HG03342 (cell line): ENCODE measurements at regions not wholly inside any gene's neighbourhood (a gene's known extent, or its start where the extent isn't known, plus 50 kb on each side); places are given as distances from the start of the nearest gene placed in this dataset.
"Not testable (repeated sequence)": the region's sequence is repeated elsewhere in the genome, so short reads cannot be mapped to it uniquely, and the experiment has no call there.

Source experiments
- ATAC-seq: cut with Tn5 transposase; IDR thresholded peaks from one replicate; pipeline ENCODE4 v1.9.1; 2021; ENCODE audit warnings: mild to moderate bottlenecking, moderate library complexity; ENCODE audit not compliant: unreplicated experiment

- not testable (repeated sequence) for ATAC-seq
Observed at GRCh38 chrX:144188489-144188888, 304.6 kb downstream of the UBE2NL start.

- ATAC-seq, result not testable (repeated sequence)
Observed at GRCh38 chrX:144197057-144197456, 313.2 kb downstream of the UBE2NL start.

DNA sequence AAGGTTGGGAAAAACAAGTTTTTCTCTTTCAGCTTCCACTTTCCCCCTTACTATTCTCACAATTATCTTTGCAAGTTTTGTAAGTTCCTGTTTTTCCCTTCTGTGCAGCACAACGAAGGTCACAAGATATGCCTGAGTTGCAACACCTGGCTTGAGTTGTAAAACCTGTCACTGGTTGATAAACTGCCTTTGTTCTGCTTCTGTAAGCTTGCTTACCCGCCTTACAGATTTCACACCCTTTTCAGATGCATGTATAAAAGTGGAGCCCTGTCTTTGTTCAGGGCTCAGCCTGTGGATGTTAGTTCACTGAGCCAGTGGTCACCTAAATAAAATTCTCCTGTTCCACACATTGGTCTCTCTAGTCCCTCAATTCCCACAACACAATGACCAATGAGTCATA, 318.9 kb downstream of the UBE2NL start:
- ATAC-seq, result not testable (repeated sequence)

DNA sequence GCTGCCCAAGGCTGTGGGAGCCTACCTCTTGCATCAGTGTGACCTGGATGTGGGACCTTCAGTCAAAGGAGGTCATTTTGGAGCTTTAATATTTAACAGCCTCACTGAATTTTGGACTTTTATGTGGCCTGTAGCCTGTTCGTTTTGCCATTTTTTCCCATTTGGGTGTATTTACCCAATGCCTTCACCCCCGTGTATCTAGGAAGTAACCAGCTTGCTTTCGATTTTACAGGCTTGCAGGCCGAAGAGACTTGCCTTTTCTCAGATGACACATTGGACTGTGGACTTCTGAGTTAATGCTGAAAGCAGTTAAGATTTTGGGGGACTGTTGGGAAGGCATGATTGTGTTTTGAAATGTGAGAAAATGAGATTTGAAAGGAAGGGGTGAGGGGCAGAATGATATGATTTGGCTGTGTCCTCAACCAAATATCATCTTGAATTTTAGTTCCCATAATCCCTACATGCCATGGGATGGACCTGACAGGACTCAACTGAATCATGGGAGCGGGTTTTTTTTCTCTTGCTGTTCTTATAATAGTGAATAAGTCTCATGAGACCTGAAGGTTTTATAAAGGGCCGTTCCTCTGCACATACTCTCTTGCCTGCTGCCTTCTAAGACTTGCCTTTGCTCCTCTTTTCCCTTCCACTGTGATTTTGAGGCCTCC, 324.6 kb downstream of the UBE2NL start:
- not testable (repeated sequence) for ATAC-seq

DNA sequence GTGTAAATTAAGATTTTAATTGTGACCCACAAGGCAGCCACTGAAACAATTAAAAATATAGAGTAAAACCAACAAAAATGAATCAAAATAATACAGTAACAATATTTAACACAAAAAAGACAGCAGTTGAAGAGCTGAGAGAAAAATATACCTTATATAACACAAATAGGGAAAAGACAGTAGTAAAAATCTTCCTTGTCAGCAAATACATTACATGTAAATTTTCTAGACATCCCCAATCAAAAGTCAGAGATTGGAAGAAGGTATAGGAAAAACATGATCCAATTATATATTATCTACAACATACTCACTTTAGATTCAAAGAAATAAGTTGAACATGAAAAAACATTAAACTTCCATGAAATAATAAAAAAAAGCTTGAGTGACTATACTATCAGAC, 330.8 kb downstream of the UBE2NL start:
- ATAC-seq, result no peak

GRCh38 chrX:144219035-144219434, 335.2 kb downstream of the UBE2NL start:
- no peak for ATAC-seq

DNA sequence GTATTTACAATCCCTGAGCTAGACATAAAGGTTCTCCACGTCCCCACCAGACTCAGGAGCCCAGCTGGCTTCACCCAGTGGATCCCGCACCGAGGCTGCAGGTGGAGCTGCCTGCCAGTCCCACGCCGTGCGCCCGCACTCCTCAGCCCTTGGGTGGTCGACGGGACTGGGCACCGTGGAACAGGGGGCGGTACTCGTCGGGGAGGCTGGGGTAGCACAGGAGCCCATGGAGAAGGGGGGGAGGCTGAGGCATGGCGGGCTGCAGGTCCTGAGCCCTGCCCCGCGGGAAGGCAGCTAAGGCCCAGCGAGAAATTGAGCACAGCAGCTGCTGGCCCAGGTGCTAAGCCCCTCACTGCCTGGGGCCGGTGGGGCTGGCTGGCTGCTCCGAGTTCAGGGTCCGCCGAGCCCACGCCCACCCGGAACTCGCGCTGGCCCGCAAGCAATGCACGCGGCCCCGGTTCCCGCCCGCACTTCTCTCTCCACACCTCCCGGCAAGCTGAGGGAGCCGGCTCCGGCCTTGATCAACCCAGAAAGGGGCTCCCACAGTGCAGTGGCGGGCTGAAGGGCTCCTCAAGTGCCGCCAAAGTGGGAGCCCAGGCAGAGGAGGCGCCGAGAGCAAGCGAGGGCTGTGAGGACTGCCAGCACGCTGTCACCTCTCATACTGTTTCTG, 347.4 kb downstream of the UBE2NL start:
- ATAC-seq, result not testable (repeated sequence)

DNA sequence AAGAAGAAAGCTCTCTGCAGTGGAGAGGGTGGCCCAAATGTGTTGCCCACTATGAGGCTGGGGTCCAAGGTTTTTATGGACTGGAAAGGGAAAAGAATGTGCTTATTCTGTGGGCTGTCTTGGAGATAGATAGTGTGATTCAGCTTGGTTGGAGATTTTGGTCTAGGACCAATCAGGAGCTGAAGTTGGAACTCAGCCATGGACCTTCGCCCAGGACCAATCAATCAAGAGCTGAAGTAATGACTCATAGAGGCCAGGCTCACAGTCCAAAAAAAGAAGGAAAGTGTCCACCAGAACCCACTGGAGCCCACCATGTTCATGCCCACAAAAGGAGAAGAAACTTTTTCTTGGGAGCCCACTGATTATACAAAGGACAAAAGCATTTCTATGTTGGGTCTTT, 369.5 kb downstream of the UBE2NL start:
- no peak for ATAC-seq

GRCh38 chrX:144259054-144259453, 375.2 kb downstream of the UBE2NL start:
- ATAC-seq, result no peak

GRCh38 chrX:144265641-144266040, 381.8 kb downstream of the UBE2NL start:
- ATAC-seq, result no peak

- ATAC-seq, result no peak
Observed at GRCh38 chrX:144275367-144275766, 391.5 kb downstream of the UBE2NL start.

DNA sequence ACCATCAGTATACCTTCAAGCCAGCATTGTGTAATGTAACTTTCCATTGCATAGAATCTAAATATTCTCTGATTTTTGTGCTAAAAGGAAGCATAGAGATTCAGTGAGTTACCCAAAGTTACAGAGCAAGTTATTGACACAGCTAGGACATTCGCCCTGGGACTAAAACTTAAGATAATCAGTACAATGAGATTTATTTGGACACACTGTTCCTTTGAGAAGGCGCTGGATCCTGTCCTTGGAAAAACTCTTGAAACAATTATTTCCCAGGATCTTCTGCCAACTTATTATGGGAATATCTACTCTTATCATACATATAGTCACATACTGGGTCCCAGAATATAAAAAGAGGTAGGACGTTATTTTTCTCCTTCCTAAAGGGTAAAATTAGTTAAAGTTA, 392.0 kb downstream of the UBE2NL start:
- no peak for ATAC-seq

DNA sequence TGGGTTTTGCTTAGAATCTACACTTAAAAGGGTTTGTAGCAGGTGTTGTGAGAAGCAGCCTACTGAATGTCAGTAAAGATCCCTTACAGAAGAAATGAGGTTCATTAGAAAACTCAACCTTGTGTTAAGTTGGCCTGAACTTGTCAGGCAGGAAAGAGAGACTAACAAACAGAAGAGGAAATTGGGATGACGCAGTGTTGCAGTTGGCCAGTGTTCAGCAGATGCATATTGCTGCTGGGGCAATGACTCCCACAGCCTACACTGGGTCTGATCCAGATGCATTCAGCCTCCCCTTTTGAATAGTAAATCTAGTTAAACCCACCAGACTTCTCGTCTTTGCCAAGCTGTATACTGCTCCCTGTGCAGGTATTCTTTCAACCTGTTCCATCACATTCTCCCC, 409.4 kb downstream of the UBE2NL start:
- no peak for ATAC-seq

- ATAC-seq, result no peak
Observed at GRCh38 chrX:144295921-144296320, 412.1 kb downstream of the UBE2NL start.

DNA sequence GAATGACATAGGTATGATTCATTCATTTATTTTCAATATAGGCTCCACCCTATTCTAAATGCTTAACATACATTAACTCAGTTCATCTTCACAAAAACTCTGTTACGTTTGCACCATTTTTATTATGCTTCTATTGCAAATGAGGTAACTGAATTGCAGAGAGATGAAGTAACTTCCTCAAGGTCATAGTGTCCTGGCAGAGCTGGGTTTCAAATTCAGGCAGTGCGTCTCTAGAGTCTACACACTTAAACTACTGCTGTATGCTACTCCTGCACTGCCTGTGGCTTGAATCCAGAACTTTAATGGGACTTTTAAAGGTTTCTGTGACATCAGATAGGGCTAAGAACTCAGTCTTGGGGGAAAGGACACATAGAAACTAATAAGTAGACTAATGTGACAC, 413.4 kb downstream of the UBE2NL start:
- no peak for ATAC-seq

DNA sequence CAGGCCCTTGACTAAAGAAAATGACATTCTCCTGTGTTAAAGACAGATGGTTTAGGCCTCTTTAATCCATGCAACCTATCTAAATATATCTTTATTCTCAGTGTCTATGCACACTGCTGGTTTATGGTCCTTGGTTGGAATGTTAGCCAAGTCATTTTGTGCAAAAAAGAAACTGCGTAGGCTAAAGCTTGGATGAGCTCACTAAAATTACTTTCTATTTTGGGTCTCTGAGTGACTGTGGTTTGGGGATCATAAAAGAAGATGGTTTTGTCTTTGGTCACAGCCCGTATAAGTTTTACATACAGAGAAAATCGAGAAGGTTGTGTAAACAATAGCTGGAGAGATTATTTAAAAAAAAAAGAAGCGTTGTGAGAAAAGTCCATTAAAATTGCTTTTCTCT, 443.6 kb downstream of the UBE2NL start:
- ATAC-seq, result no peak

GRCh38 chrX:144333429-144333828, 449.6 kb downstream of the UBE2NL start:
- ATAC-seq, result no peak

- no peak for ATAC-seq
Observed at GRCh38 chrX:144334577-144334976, 450.7 kb downstream of the UBE2NL start.

- ATAC-seq, result no peak
Observed at GRCh38 chrX:144335402-144335801, 451.5 kb downstream of the UBE2NL start.

DNA sequence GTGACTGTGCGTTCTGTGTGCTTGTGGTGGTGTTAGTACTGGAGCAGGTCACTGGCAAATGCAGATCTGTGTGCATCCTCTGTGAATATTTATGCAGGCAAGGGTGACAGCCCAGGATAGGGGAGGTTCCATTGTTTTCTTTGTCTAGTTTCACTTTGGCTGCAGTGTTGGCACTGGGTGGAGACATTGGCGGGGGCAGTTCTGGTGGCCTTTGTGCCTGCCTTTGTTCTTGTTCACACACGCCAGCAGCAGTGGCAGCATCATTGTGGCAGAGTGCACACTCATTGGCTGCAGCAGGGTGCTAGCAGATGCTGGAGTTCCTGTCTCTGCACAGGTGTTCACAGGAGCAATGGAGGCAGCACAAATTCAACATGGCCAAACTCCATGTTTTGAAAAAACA, 495.3 kb downstream of the UBE2NL start:
- ATAC-seq, result no peak

GRCh38 chrX:144388738-144389137, 504.9 kb downstream of the UBE2NL start:
- ATAC-seq, result no peak
